GM12873 (cell line): ENCODE measurements at regions not wholly inside any gene's neighbourhood (a gene's known extent, or its start where the extent isn't known, plus 50 kb on each side); places are given as distances from the start of the nearest gene placed in this dataset.

ENCODE experiments used
- CTCF ChIP-seq: IDR thresholded peaks from 2 replicates; pipeline ENCODE4 v1.5.1; 2012; ENCODE audit warnings: low read depth, mild to moderate bottlenecking, moderate library complexity, low read length, control low read depth; ENCODE audit not compliant: insufficient read depth; ENCODE audit errors: missing control alignments

- TF ChIP-seq CTCF: no peak
Observed at GRCh38 chr1:18541046-18541795, 60.5 kb downstream of the KLHDC7A start.

GRCh38 chr1:18542351-18542750 is 61.6 kb downstream of the KLHDC7A start:
- TF ChIP-seq CTCF: no peak

GRCh38 chr1:18546026-18546425 is 65.3 kb downstream of the KLHDC7A start:
- TF ChIP-seq CTCF: no peak

- TF ChIP-seq CTCF: no peak
Observed at GRCh38 chr1:18547460-18547859, 66.7 kb downstream of the KLHDC7A start.

GRCh38 chr1:18548643-18549042 is 67.9 kb downstream of the KLHDC7A start:
- TF ChIP-seq CTCF: no peak

- no peak for TF ChIP-seq CTCF
Observed at GRCh38 chr1:18549106-18549505, 68.4 kb downstream of the KLHDC7A start.

- no peak for TF ChIP-seq CTCF
Observed at GRCh38 chr1:18549906-18550305, 69.2 kb downstream of the KLHDC7A start.
